Neutrophil (primary cell): ENCODE measurements at regions not wholly inside any gene's neighbourhood (a gene's known extent, or its start where the extent isn't known, plus 50 kb on each side); places are given as distances from the start of the nearest gene placed in this dataset.
"Not testable (repeated sequence)": the region's sequence is repeated elsewhere in the genome, so short reads cannot be mapped to it uniquely, and the experiment has no call there.

Experiments used
- H3K27ac ChIP-seq: fragments of 200-600 bp; sonication (generic); 2 replicates; pipeline ENCODE4 v1.5.1; 2016; ENCODE audit warnings: mild to moderate bottlenecking, moderate library complexity
- H3K27me3 ChIP-seq: fragments of 200-600 bp; sonication (generic); 2 replicates; pipeline ENCODE4 v1.6.0; 2016; ENCODE audit warnings: mild to moderate bottlenecking
- H3K36me3 ChIP-seq: fragments of 200-600 bp; sonication (generic); 2 replicates; pipeline ENCODE4 v1.5.1; 2017
- H3K4me1 ChIP-seq, 2 experiments: fragments of 200-600 bp in 1 of 2; sonication (generic) in 1 of 2; 1 replicate in 1 of 2; 2 replicates in 1 of 2; pipeline versions ENCODE4 v1.5.1 to v1.6.1; 2013 to 2016; ENCODE audit warnings: low read depth in 1 of 2, low read length in 1 of 2, mild to moderate bottlenecking in 1 of 2, moderate library complexity in 1 of 2; ENCODE audit not compliant: control insufficient read depth in 1 of 2, insufficient read depth in 1 of 2
- H3K4me3 ChIP-seq, 2 experiments: fragments of 200-600 bp in 1 of 2; sonication (generic) in 1 of 2; 1 replicate in 1 of 2; 2 replicates in 1 of 2; pipeline ENCODE4 v1.5.1; 2013 to 2016; ENCODE audit warnings: low read depth in 1 of 2, low read length in 1 of 2, mild to moderate bottlenecking in 1 of 2, moderate library complexity in 1 of 2
- H3K9me3 ChIP-seq: fragments of 200-600 bp; sonication (generic); 2 replicates; pipeline ENCODE4 v1.5.1; 2016
- CTCF ChIP-seq: fragments of 200-600 bp; sonication (generic); IDR thresholded peaks from 2 replicates; pipeline ENCODE4 v1.5.1; 2016; ENCODE audit warnings: antibody characterized with exemption

DNA sequence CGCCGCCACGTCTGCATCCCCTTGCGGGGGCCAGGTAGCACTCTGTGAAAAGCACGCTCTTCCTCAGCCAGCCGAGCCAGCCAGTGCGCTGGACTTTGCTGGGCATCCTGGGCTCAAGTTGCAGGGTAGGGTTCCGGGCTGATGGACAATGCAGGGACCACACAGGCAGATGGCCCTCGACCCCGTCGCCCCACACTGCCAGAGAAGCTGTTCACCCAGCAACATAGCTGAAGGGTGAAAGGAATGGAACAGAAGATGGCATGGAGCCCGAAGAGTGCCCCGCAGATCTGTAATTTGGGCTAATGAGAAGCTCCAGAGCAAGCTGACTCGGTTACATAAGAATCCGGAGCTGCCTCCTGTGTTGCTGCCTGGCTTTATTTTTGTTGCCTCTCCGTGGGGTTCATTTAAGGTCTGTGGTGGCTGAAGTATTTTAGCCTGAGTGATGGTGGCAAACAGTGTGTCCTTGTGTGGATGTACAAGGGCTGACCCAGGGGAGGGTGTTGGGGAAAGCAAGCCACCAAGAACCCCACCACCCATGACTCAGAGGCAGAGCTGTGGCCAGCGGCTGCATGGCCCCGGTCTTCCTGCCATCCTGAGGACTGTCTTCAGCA lies 105.8 kb downstream of the SOX1 start:
- TF ChIP-seq CTCF, result no peak
- H3K27ac ChIP-seq, result no peak overlapping the region
- H3K27me3 ChIP-seq, result no peaks in the 10 kb centered on the region
- no peaks in the 10 kb centered on the region for H3K9me3 ChIP-seq
- no peaks in the 10 kb centered on the region for H3K36me3 ChIP-seq
- no peak overlapping the region for H3K4me3 ChIP-seq
- no peaks in the 10 kb centered on the region for H3K4me1 ChIP-seq

- TF ChIP-seq CTCF, result no peak
- Histone ChIP-seq H3K4me1 (no peaks in the 10 kb centered on the region), H3K9me3 (no peaks in the 10 kb centered on the region), H3K27me3 (no peaks in the 10 kb centered on the region), H3K27ac (no peak overlapping the region), H3K4me3 (no peak overlapping the region), H3K36me3 (no peaks in the 10 kb centered on the region)
These were observed 107.6 kb downstream of the SOX1 start for GRCh38 chr13:112174476-112175110.

DNA sequence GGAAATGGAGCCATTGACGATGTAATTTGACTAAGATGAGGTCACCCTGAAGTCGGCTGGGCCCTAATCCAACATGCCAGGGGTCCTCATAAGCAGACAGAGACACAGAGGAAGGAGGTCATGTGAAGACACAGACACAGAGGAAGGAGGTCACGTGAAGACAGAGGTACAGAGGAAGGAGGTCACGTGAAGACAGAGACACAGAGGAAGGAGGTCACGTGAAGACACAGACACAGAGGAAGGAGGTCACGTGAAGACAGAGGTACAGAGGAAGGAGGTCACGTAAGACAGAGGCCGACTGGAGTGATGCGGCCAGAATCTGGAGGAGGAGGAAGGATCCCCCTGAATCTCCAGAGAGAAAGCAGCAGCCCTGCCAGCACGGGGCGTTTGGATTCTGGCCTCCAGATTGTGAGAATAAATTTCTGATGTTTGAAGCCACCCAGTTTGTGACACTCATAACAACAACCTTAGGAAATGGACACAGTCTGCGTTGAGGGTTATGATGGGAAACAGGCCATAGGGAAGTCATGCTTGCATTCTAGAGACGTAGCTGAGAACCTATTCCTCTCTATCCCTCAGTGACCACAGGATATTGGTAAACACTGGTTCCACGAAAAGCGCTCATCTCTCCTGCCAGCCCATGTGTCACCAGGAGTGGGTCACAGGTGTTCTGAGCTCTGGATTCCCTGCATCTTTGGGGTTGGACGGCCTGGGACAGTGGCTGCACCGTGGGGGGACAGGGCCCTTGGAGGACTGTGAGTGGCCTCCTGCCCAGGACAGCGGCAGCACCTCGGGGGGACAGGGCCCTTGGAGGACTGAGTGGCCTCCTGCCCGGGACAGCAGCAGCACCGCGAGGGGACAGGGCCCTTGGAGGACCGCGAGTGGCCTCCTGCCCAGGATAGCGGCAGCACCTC lies 108.5 kb downstream of the SOX1 start:
- Histone ChIP-seq H3K36me3 (no peaks in the 10 kb centered on the region), H3K4me3 (no peak overlapping the region), H3K27me3 (no peaks in the 10 kb centered on the region), H3K4me1 (no peaks in the 10 kb centered on the region), H3K27ac (no peak overlapping the region), H3K9me3 (no peaks in the 10 kb centered on the region)
- no peak for TF ChIP-seq CTCF

GRCh38 chr13:112176141-112177119 lies 109.5 kb downstream of the SOX1 start:
- H3K36me3 ChIP-seq, H3K27me3 ChIP-seq, H3K4me1 ChIP-seq, H3K27ac ChIP-seq, H3K4me3 ChIP-seq, H3K9me3 ChIP-seq: not testable (repeated sequence)

DNA sequence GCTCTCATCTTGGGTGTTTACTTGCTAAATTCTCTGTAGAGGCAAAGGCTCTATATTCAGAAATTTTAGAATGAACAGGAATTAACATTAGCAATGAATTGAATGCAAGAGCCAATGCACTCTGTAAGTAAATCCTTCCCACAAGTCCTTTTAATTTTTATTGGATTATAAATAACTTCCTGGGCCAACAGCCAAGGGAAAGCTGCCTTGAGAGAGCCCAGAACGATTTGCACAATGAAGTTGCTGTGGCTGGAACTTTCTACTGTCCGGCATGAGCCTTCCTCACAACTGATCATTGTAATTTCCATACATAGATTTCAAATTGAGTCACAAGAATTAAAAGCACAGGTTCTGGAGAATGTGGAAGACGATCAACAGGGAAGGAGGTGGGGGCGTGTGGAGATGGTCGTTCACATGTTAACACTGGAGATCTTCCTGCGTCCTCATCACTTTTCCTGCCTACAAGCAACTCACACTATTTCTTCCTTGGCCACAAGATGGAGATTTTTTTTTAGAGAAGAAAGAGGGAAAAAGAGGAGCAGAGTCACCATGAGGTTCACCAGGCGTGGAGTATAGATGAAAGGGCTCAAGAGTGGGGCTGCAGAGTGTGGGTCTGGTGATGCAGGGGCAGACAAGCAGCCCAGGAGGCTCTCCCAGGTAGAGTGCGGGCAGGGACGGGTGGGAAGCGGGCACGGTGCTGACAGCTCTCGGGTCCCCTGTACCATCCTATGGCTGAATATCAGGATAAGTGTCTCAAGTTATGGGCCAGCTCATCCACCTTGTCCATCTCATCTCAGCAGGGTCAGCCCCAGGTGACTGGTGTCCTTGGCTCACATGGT lies 110.7 kb downstream of the SOX1 start:
- H3K27me3 ChIP-seq, result no peaks in the 10 kb centered on the region
- H3K9me3 ChIP-seq, result no peaks in the 10 kb centered on the region
- H3K36me3 ChIP-seq, result no peaks in the 10 kb centered on the region
- no peaks in the 10 kb centered on the region for H3K4me1 ChIP-seq
- no peak overlapping the region for H3K27ac ChIP-seq
- no peak overlapping the region for H3K4me3 ChIP-seq
- TF ChIP-seq CTCF, result no peak
